IMR-90 (cell line): ENCODE measurements at regions not wholly inside any gene's neighbourhood (a gene's known extent, or its start where the extent isn't known, plus 50 kb on each side); places are given as distances from the start of the nearest gene placed in this dataset.

ENCODE experiments used
- ATAC-seq: fragments of 200-7000 bp; cut with Tn5 transposase; 2 replicates; pipeline ENCODE4 v1.9.1; 2020; ENCODE audit warnings: low read depth, mild to moderate bottlenecking, moderate library complexity
- BruUV-seq: library from RNA; stranded (reverse); fragments of 400-500 nt; replicated peaks from 2 replicates; lab custom pipeline; 2021; lab: Mats Ljungman, UMichigan
- CTCF ChIA-PET: fragments of 300-600 bp; formaldehyde crosslinking; extraction: SDS; loops from one replicate; lab custom pipeline; 2021; ENCODE audit warnings: antibody characterized with exemption; lab: Yijun Ruan, JAX
- POLR2A ChIA-PET: fragments of 300-600 bp; sonication (Branson Sonifier 250); formaldehyde crosslinking; loops from one replicate; lab custom pipeline; 2022; ENCODE audit warnings: antibody characterized with exemption; ENCODE audit not compliant: unreplicated experiment; lab: Charles Lee
- DNase-seq: peaks from one replicate; pipeline ENCODE4 v3.0.0; 2013
- H2AFZ ChIP-seq: replicated peaks from 2 replicates; pipeline ENCODE3; 2013; ENCODE audit warnings: low read length, mild to moderate bottlenecking; ENCODE audit not compliant: poor library complexity
- H2AK5ac ChIP-seq: 2 replicates; pipeline ENCODE4 v1.6.1; 2013; ENCODE audit warnings: low read depth, low read length, inconsistent platforms
- H2AK9ac ChIP-seq: replicated peaks from 2 replicates; pipeline ENCODE3; 2013; ENCODE audit warnings: mild to moderate bottlenecking, low read depth, low read length, moderate library complexity; ENCODE audit not compliant: poor library complexity
- H2BK120ac ChIP-seq: 2 replicates; pipeline ENCODE4 v1.6.1; 2013; ENCODE audit warnings: low read depth, low read length, inconsistent platforms
- H2BK15ac ChIP-seq: 3 replicates; pipeline ENCODE4 v1.6.1; 2013; ENCODE audit warnings: low read depth, low read length, inconsistent platforms
- H2BK20ac ChIP-seq: 2 replicates; pipeline ENCODE4 v1.6.1; 2013; ENCODE audit warnings: low read depth, mild to moderate bottlenecking, inconsistent platforms, low read length, moderate library complexity
- H2BK5ac ChIP-seq: 2 replicates; pipeline ENCODE4 v1.6.1; 2013; ENCODE audit warnings: mild to moderate bottlenecking, low read depth, low read length, inconsistent platforms; ENCODE audit not compliant: poor library complexity, severe bottlenecking
- H3K14ac ChIP-seq: replicated peaks from 2 replicates; pipeline ENCODE4 v1.6.1; 2013; ENCODE audit warnings: low read depth, low read length, inconsistent platforms
- H3K18ac ChIP-seq: 2 replicates; pipeline ENCODE4 v1.6.1; 2013; ENCODE audit warnings: low read depth, low read length, control low read depth
- H3K23ac ChIP-seq: 2 replicates; pipeline ENCODE4 v1.6.1; 2013; ENCODE audit warnings: low read depth, low read length, inconsistent platforms
- H3K27ac ChIP-seq: 2 replicates; pipeline ENCODE4 v1.5.1; 2013; ENCODE audit warnings: mild to moderate bottlenecking, control low read depth, low read length; ENCODE audit not compliant: insufficient read depth
- H3K27me3 ChIP-seq: 2 replicates; pipeline ENCODE4 v1.6.1; 2013; ENCODE audit warnings: low read length; ENCODE audit not compliant: control insufficient read depth, insufficient read depth
- H3K36me3 ChIP-seq: 2 replicates; pipeline ENCODE4 v1.6.1; 2013; ENCODE audit warnings: low read length, mixed read lengths; ENCODE audit not compliant: control insufficient read depth, insufficient read depth
- H3K4ac ChIP-seq: 2 replicates; pipeline ENCODE4 v1.6.1; 2013; ENCODE audit warnings: low read depth, low read length, inconsistent platforms
- H3K4me1 ChIP-seq: 2 replicates; pipeline ENCODE4 v1.6.1; 2013; ENCODE audit warnings: low read length, mixed read lengths; ENCODE audit not compliant: control insufficient read depth, insufficient read depth
- H3K4me2 ChIP-seq: 2 replicates; pipeline ENCODE4 v1.6.1; 2013; ENCODE audit warnings: low read depth, mild to moderate bottlenecking, control low read depth, low read length, moderate library complexity
- H3K4me3 ChIP-seq: 2 replicates; pipeline ENCODE4 v1.5.1; 2013; ENCODE audit warnings: low read depth, mild to moderate bottlenecking, control low read depth, low read length, moderate library complexity; ENCODE audit not compliant: insufficient read depth
- H3K56ac ChIP-seq: 2 replicates; pipeline ENCODE4 v1.6.1; 2013; ENCODE audit warnings: low read length, inconsistent platforms; ENCODE audit not compliant: insufficient read depth; ENCODE audit errors: extremely low read depth
- H3K79me1 ChIP-seq, 2 experiments: 2 replicates each; pipeline ENCODE4 v1.6.1; 2013; ENCODE audit warnings: low read length in 2 of 2, inconsistent platforms in 1 of 2, low read depth in 1 of 2
- H3K9ac ChIP-seq: 2 replicates; pipeline ENCODE4 v1.6.1; 2013; ENCODE audit warnings: low read depth, low read length, control low read depth
- H3K9me1 ChIP-seq: 2 replicates; pipeline ENCODE4 v1.6.1; 2013; ENCODE audit warnings: low read length, inconsistent platforms; ENCODE audit not compliant: insufficient read depth
- H3K9me3 ChIP-seq: 2 replicates; pipeline ENCODE4 v1.6.1; 2013; ENCODE audit warnings: low read length; ENCODE audit not compliant: control insufficient read depth, insufficient read depth
- H4K20me1 ChIP-seq: 2 replicates; pipeline ENCODE4 v1.6.1; 2013; ENCODE audit warnings: low read length, inconsistent platforms; ENCODE audit not compliant: insufficient read depth
- H4K5ac ChIP-seq: 2 replicates; pipeline ENCODE4 v1.6.1; 2013; ENCODE audit warnings: mild to moderate bottlenecking, low read depth, low read length, control low read depth
- H4K8ac ChIP-seq, 2 experiments: 2 replicates each; pipeline ENCODE4 v1.6.1; 2013; ENCODE audit warnings: low read depth in 2 of 2, low read length in 2 of 2, control low read depth in 1 of 2, inconsistent platforms in 1 of 2
- H4K91ac ChIP-seq: 2 replicates; pipeline ENCODE4 v1.6.1; 2013; ENCODE audit warnings: low read depth, low read length, inconsistent platforms; ENCODE audit not compliant: insufficient read depth
- BHLHE40 ChIP-seq: fragments of 150-350 bp; IDR thresholded peaks from 2 replicates; pipeline ENCODE4 v1.6.1; 2016; ENCODE audit warnings: mild to moderate bottlenecking, low read depth, low read length
- CEBPB ChIP-seq: IDR thresholded peaks from 2 replicates; pipeline ENCODE4 v1.6.1; 2012; ENCODE audit warnings: low read depth, low read length, improper control_type of control experiment
- CHD1 ChIP-seq: IDR thresholded peaks from 2 replicates; pipeline ENCODE4 v1.6.1; 2012; ENCODE audit warnings: low read depth, low read length, improper control_type of control experiment
- MAFK ChIP-seq: IDR thresholded peaks from 2 replicates; pipeline ENCODE4 v1.6.1; 2012; ENCODE audit warnings: low read depth, low read length, improper control_type of control experiment
- MAZ ChIP-seq: IDR thresholded peaks from 2 replicates; pipeline ENCODE4 v1.6.1; 2012; ENCODE audit warnings: low read depth, mild to moderate bottlenecking, low read length, improper control_type of control experiment, moderate library complexity, borderline replicate concordance
- MXI1 ChIP-seq: IDR thresholded peaks from 2 replicates; pipeline ENCODE4 v1.6.1; 2012; ENCODE audit warnings: low read depth, mild to moderate bottlenecking, low read length, moderate library complexity, borderline replicate concordance
- NFE2L2 ChIP-seq: fragments of 150-350 bp; IDR thresholded peaks from 2 replicates; pipeline ENCODE4 v1.6.1; 2016; ENCODE audit warnings: low read depth, mild to moderate bottlenecking, low read length
- RCOR1 ChIP-seq: IDR thresholded peaks from 2 replicates; pipeline ENCODE4 v1.6.1; 2012; ENCODE audit warnings: mild to moderate bottlenecking, low read length, improper control_type of control experiment; ENCODE audit not compliant: insufficient replicate concordance
- RFX5 ChIP-seq: IDR thresholded peaks from 2 replicates; pipeline ENCODE4 v1.8.0; 2012; ENCODE audit warnings: low read depth, mild to moderate bottlenecking, low read length, moderate library complexity
- SMC3 ChIP-seq: fragments of 150-350 bp; IDR thresholded peaks from 2 replicates; pipeline ENCODE4 v1.6.1; 2016; ENCODE audit warnings: low read depth, mild to moderate bottlenecking, antibody characterized with exemption, low read length, moderate library complexity
- WGBS, 2 experiments: methylation state at CpG; one replicate each; pipeline versions ENCODE4 v1.1.5 to v1.1.7; 2013; ENCODE audit warnings: missing lambda C conversion rate in 2 of 2; ENCODE audit not compliant: insufficient read length in 1 of 2; ENCODE audit errors: extremely low coverage in 2 of 2; 5-methylcytosine and 5-hydroxymethylcytosine counted together
- dilution Hi-C: fragments of 300-500 bp; cut with HindIII; formaldehyde crosslinking; loops from one replicate; pipeline ENCODE4 v1.14.3; 2018; ENCODE audit warnings: low sequenced_read_pairs; ENCODE audit not compliant: unreplicated experiment
- in situ Hi-C: fragments of 300-500 bp; cut with MboI; formaldehyde crosslinking; loops from 3 replicates; pipeline ENCODE4 v1.14.3; 2019; ENCODE audit warnings: low sequenced_read_pairs, inconsistent platforms, mixed read lengths
- intact Hi-C: fragments of 100-400 bp; cut with micrococcal nuclease; formaldehyde crosslinking; loops from 2 replicates; pipeline ENCODE4 v1.10.0; 2022
- TF ChIP-seq, protein P1 (sequence below): conservative IDR thresholded peaks from 2 replicates; pipeline ENCODE4 v1.5.1; 2012; ENCODE audit warnings: mild to moderate bottlenecking, low read depth, low read length, improper control_type of control experiment
- TF ChIP-seq, protein P2 (sequence below): fragments of 150-350 bp; IDR thresholded peaks from 2 replicates; pipeline ENCODE4 v1.6.1; 2017; ENCODE audit warnings: mild to moderate bottlenecking, antibody characterized with exemption, low read length, low read depth

DNA sequence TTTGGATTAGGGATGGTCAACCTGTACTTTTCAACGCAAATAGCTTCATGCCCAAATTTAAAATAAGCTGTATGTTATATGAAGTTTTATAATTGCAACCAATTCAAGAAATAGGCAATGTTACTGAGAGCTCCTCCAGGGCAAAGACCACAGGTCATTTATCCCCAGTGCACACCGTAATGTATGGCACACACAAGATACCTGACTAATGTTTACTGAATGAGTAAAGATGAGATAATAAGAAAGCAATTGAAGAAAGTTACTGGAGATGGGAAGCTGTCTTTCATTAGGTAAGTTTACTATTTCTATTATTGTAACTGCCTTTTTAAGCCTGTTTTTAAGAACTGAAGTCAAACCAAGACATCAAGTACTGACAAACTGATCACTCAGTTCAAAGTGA is 184.5 kb upstream of the VRK2 start:
- no TSS peak for BruUV-seq
- Histone ChIP-seq H3K4ac (no peak overlapping the region), H3K4me1 (no peaks in the 10 kb centered on the region), H3K9ac (no peak overlapping the region), H4K91ac (no peak overlapping the region), H2AK9ac (no peak overlapping the region), H3K27ac (no peak overlapping the region), H4K20me1 (no peaks in the 10 kb centered on the region), H3K14ac (no peak overlapping the region), H3K4me3 (no peak overlapping the region), H3K79me1 (no peaks in the 10 kb centered on the region), H2BK20ac (no peak overlapping the region), H4K5ac (no peak overlapping the region), H2BK15ac (no peak overlapping the region), H2BK5ac (no peak overlapping the region), H3K9me3 (no peaks in the 10 kb centered on the region), H4K8ac (no peak overlapping the region), H3K4me2 (no peak overlapping the region), H3K18ac (no peak overlapping the region), H3K27me3 (no peaks in the 10 kb centered on the region), H2BK120ac (no peak overlapping the region), H2AK5ac (no peak overlapping the region), H3K23ac (no peak overlapping the region), H2AFZ (no peak overlapping the region), H3K9me1 (no peaks in the 10 kb centered on the region), H3K56ac (no peak overlapping the region), H3K36me3 (no peaks in the 10 kb centered on the region)
- intact Hi-C loops = no loop called here
- WGBS, 2 experiments = no CpG with 5 or more reads among the region's 2 CpGs
- dilution Hi-C loops = no loop called here
- CTCF ChIA-PET = no interaction called here
- TF ChIP-seq CEBPB (no peak), NFE2L2 (no peak), MXI1 (no peak), MAFK (no peak), RFX5 (no peak), CHD1 (no peak), BHLHE40 (no peak), MAZ (no peak), RCOR1 (no peak), SMC3 (no peak)
- TF ChIP-seq, protein P1, sequence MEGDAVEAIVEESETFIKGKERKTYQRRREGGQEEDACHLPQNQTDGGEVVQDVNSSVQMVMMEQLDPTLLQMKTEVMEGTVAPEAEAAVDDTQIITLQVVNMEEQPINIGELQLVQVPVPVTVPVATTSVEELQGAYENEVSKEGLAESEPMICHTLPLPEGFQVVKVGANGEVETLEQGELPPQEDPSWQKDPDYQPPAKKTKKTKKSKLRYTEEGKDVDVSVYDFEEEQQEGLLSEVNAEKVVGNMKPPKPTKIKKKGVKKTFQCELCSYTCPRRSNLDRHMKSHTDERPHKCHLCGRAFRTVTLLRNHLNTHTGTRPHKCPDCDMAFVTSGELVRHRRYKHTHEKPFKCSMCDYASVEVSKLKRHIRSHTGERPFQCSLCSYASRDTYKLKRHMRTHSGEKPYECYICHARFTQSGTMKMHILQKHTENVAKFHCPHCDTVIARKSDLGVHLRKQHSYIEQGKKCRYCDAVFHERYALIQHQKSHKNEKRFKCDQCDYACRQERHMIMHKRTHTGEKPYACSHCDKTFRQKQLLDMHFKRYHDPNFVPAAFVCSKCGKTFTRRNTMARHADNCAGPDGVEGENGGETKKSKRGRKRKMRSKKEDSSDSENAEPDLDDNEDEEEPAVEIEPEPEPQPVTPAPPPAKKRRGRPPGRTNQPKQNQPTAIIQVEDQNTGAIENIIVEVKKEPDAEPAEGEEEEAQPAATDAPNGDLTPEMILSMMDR = no peak
- TF ChIP-seq, protein P2, sequence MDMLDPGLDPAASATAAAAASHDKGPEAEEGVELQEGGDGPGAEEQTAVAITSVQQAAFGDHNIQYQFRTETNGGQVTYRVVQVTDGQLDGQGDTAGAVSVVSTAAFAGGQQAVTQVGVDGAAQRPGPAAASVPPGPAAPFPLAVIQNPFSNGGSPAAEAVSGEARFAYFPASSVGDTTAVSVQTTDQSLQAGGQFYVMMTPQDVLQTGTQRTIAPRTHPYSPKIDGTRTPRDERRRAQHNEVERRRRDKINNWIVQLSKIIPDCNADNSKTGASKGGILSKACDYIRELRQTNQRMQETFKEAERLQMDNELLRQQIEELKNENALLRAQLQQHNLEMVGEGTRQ = no peak
- no peak for DNase-seq
- in situ Hi-C loops = no loop called here
- ATAC-seq = no peak
- POLR2A ChIA-PET = no interaction called here
